ENCODE measurements at regions not wholly inside any gene's neighbourhood (a gene's known extent, or its start where the extent isn't known, plus 50 kb on each side); places are given as distances from the start of the nearest gene placed in this dataset.

GRCh38 chr2:144239726-144240125 is 280.2 kb downstream of the ZEB2 start:
- TF ChIP-seq POLR2A (IDR thresholded peaks at IDR 0.05; ENCODE audit: low read depth, low read length) (no peak), POLR2AphosphoS5 (IDR thresholded peaks at IDR 0.05; ENCODE audit: low read depth, low read length) (no peak), TAF1 (IDR thresholded peaks at IDR 0.05; ENCODE audit: borderline replicate concordance, low read depth, low read length) (no peak)
- FAIRE-seq (no peak), DNase-seq (ENCODE audit: insufficient read length) (no peak)

GRCh38 chr2:144239306-144239705 is 280.6 kb downstream of the ZEB2 start:
- FAIRE-seq (no peak), DNase-seq (ENCODE audit: insufficient read length) (no peak)
- TF ChIP-seq POLR2AphosphoS5 (IDR thresholded peaks at IDR 0.05; ENCODE audit: low read depth, low read length) (no peak), TAF1 (IDR thresholded peaks at IDR 0.05; ENCODE audit: borderline replicate concordance, low read depth, low read length) (no peak), POLR2A (IDR thresholded peaks at IDR 0.05; ENCODE audit: low read depth, low read length) (no peak)

- DNase-seq (ENCODE audit: insufficient read length), result no peak
- TF ChIP-seq TAF1 (IDR thresholded peaks at IDR 0.05; ENCODE audit: borderline replicate concordance, low read depth, low read length), result no peak
- TF ChIP-seq POLR2AphosphoS5 (IDR thresholded peaks at IDR 0.05; ENCODE audit: low read depth, low read length), result no peak
- no peak for TF ChIP-seq POLR2A (IDR thresholded peaks at IDR 0.05; ENCODE audit: low read depth, low read length)
- peak; percentile 48 for FAIRE-seq
Measured at GRCh38 chr2:144237830-144238627, 281.9 kb downstream of the ZEB2 start.

GRCh38 chr2:144237108-144237507 is 282.8 kb downstream of the ZEB2 start:
- FAIRE-seq (peak; percentile 80), DNase-seq (ENCODE audit: insufficient read length) (no peak)
- TF ChIP-seq POLR2AphosphoS5 (IDR thresholded peaks at IDR 0.05; ENCODE audit: low read depth, low read length), result no peak
- no peak for TF ChIP-seq POLR2A (IDR thresholded peaks at IDR 0.05; ENCODE audit: low read depth, low read length)
- TF ChIP-seq TAF1 (IDR thresholded peaks at IDR 0.05; ENCODE audit: borderline replicate concordance, low read depth, low read length), result no peak

- TF ChIP-seq POLR2A (IDR thresholded peaks at IDR 0.05; ENCODE audit: low read depth, low read length), result no peak
- TF ChIP-seq POLR2AphosphoS5 (IDR thresholded peaks at IDR 0.05; ENCODE audit: low read depth, low read length), result no peak
- TF ChIP-seq TAF1 (IDR thresholded peaks at IDR 0.05; ENCODE audit: borderline replicate concordance, low read depth, low read length), result no peak
- FAIRE-seq, result no peak
- DNase-seq (ENCODE audit: insufficient read length), result no peak
Measured at GRCh38 chr2:144235050-144235449, 284.9 kb downstream of the ZEB2 start.

- TF ChIP-seq TAF1 (IDR thresholded peaks at IDR 0.05; ENCODE audit: borderline replicate concordance, low read depth, low read length) (no peak), POLR2AphosphoS5 (IDR thresholded peaks at IDR 0.05; ENCODE audit: low read depth, low read length) (no peak), POLR2A (IDR thresholded peaks at IDR 0.05; ENCODE audit: low read depth, low read length) (no peak)
- FAIRE-seq (peak; percentile 36), DNase-seq (ENCODE audit: insufficient read length) (no peak)
Measured at GRCh38 chr2:144234542-144234871, 285.4 kb downstream of the ZEB2 start.

GRCh38 chr2:144233733-144234541 is 286.0 kb downstream of the ZEB2 start:
- DNase-seq (ENCODE audit: insufficient read length), result no peak
- no peak for TF ChIP-seq POLR2AphosphoS5 (IDR thresholded peaks at IDR 0.05; ENCODE audit: low read depth, low read length)

GRCh38 chr2:144233317-144233716 is 286.6 kb downstream of the ZEB2 start:
- FAIRE-seq (peak; percentile 67), DNase-seq (ENCODE audit: insufficient read length) (no peak)
- TF ChIP-seq TAF1 (IDR thresholded peaks at IDR 0.05; ENCODE audit: borderline replicate concordance, low read depth, low read length) (no peak), POLR2A (IDR thresholded peaks at IDR 0.05; ENCODE audit: low read depth, low read length) (no peak), POLR2AphosphoS5 (IDR thresholded peaks at IDR 0.05; ENCODE audit: low read depth, low read length) (no peak)

More at GRCh38 chr2:144233733-144234541, 286.0 kb downstream of the ZEB2 start:
- FAIRE-seq, result peak; percentile 51

- no peak for FAIRE-seq
- TF ChIP-seq POLR2A (IDR thresholded peaks at IDR 0.05; ENCODE audit: low read depth, low read length), result no peak
- no peak for DNase-seq (ENCODE audit: insufficient read length)
Measured at GRCh38 chr2:144230448-144231085, 289.4 kb downstream of the ZEB2 start.

- DNase-seq (ENCODE audit: insufficient read length) (no peak), FAIRE-seq (no peak)
- TF ChIP-seq TAF1 (IDR thresholded peaks at IDR 0.05; ENCODE audit: borderline replicate concordance, low read depth, low read length) (no peak), POLR2A (IDR thresholded peaks at IDR 0.05; ENCODE audit: low read depth, low read length) (no peak), POLR2AphosphoS5 (IDR thresholded peaks at IDR 0.05; ENCODE audit: low read depth, low read length) (no peak)
Measured at GRCh38 chr2:144230033-144230432, 289.9 kb downstream of the ZEB2 start.

- TF ChIP-seq TAF1 (IDR thresholded peaks at IDR 0.05; ENCODE audit: borderline replicate concordance, low read depth, low read length) (no peak), POLR2AphosphoS5 (IDR thresholded peaks at IDR 0.05; ENCODE audit: low read depth, low read length) (no peak), POLR2A (IDR thresholded peaks at IDR 0.05; ENCODE audit: low read depth, low read length) (no peak)
- no peak for FAIRE-seq
- DNase-seq (ENCODE audit: insufficient read length), result no peak
Measured at GRCh38 chr2:144229296-144229695, 290.6 kb downstream of the ZEB2 start.
